HEK293T (cell line): ENCODE measurements at regions not wholly inside any gene's neighbourhood (a gene's known extent, or its start where the extent isn't known, plus 50 kb on each side); places are given as distances from the start of the nearest gene placed in this dataset.

Source experiments
- CTCF ChIA-PET: fragments of 350-600 bp; formaldehyde crosslinking; extraction: SDS; loops from one replicate; lab custom pipeline; 2021; ENCODE audit warnings: antibody characterized with exemption, inconsistent platforms; lab: Yijun Ruan, JAX
- POLR2A ChIA-PET: fragments of 350-600 bp; formaldehyde crosslinking; extraction: SDS; loops from one replicate; lab custom pipeline; 2020; ENCODE audit warnings: antibody characterized with exemption, inconsistent platforms; lab: Yijun Ruan, JAX
- DNase-seq: peaks from one replicate; pipeline ENCODE4 v3.0.0; 2012; ENCODE audit warnings: mixed read lengths; ENCODE audit errors: extremely low spot score
- ARNT ChIP-seq: fragments of 450-650 bp; IDR thresholded peaks from 2 replicates; pipeline ENCODE4 v1.6.1; 2017; ENCODE audit warnings: mild to moderate bottlenecking
- BHLHE40 ChIP-seq: fragments of 450-650 bp; IDR thresholded peaks from 2 replicates; pipeline ENCODE4 v1.6.1; 2016; ENCODE audit warnings: mild to moderate bottlenecking, moderate library complexity, borderline replicate concordance
- ELF4 ChIP-seq: fragments of 450-650 bp; IDR thresholded peaks from 2 replicates; pipeline ENCODE4 v1.6.1; 2017; ENCODE audit warnings: antibody characterized with exemption
- FOXA1 ChIP-seq: fragments of 450-650 bp; IDR thresholded peaks from 2 replicates; pipeline ENCODE4 v1.6.1; 2016; ENCODE audit warnings: mild to moderate bottlenecking
- FOXK2 ChIP-seq: fragments of 450-650 bp; IDR thresholded peaks from 2 replicates; pipeline ENCODE4 v1.6.1; 2016; ENCODE audit warnings: mild to moderate bottlenecking
- FOXM1 ChIP-seq: fragments of 450-650 bp; IDR thresholded peaks from 2 replicates; pipeline ENCODE4 v1.6.1; 2017; ENCODE audit warnings: mild to moderate bottlenecking, borderline replicate concordance
- HDGF ChIP-seq: fragments of 450-650 bp; IDR thresholded peaks from 2 replicates; pipeline ENCODE4 v1.6.1; 2017; ENCODE audit warnings: antibody characterized with exemption, borderline replicate concordance
- L3MBTL2 ChIP-seq: fragments of 450-650 bp; conservative IDR thresholded peaks from 2 replicates; pipeline ENCODE4 v1.6.1; 2016; ENCODE audit warnings: mild to moderate bottlenecking
- LEF1 ChIP-seq: fragments of 450-650 bp; IDR thresholded peaks from 2 replicates; pipeline ENCODE4 v1.6.1; 2017; ENCODE audit warnings: mild to moderate bottlenecking, borderline replicate concordance
- NFRKB ChIP-seq: fragments of 450-650 bp; IDR thresholded peaks from 2 replicates; pipeline ENCODE4 v1.6.1; 2016; ENCODE audit warnings: mild to moderate bottlenecking, moderate library complexity
- PKNOX1 ChIP-seq: fragments of 450-650 bp; IDR thresholded peaks from 2 replicates; pipeline ENCODE4 v1.6.1; 2016
- SP1 ChIP-seq: fragments of 450-650 bp; IDR thresholded peaks from 2 replicates; pipeline ENCODE4 v1.6.1; 2017
- SUZ12 ChIP-seq: fragments of 450-650 bp; IDR thresholded peaks from 2 replicates; pipeline ENCODE4 v1.6.1; 2016; ENCODE audit warnings: mild to moderate bottlenecking
- TARDBP ChIP-seq: fragments of 450-650 bp; IDR thresholded peaks from 2 replicates; pipeline ENCODE4 v1.6.1; 2016
- ZNF384 ChIP-seq: fragments of 450-650 bp; IDR thresholded peaks from 2 replicates; pipeline ENCODE4 v1.6.1; 2016

- ChIA-PET POLR2A (no interaction called here), CTCF (no interaction called here)
- TF ChIP-seq PKNOX1 (no peak), FOXM1 (no peak), SUZ12 (no peak), ARNT (no peak), ELF4 (no peak), BHLHE40 (no peak)
- DNase-seq: no peak
These were observed 118.8 kb downstream of the RWDD3 start for GRCh38 chr1:95352767-95353166.

GRCh38 chr1:95353194-95353593, 119.2 kb downstream of the RWDD3 start:
- TF ChIP-seq LEF1: no peak
- no peak for TF ChIP-seq NFRKB
- TF ChIP-seq FOXA1: no peak
- no peak for TF ChIP-seq ELF4
- no peak for TF ChIP-seq FOXK2
- TF ChIP-seq PKNOX1: no peak
- TF ChIP-seq ZNF384: no peak
- TF ChIP-seq SUZ12: no peak
- no peak for TF ChIP-seq L3MBTL2
- TF ChIP-seq HDGF: no peak
- TF ChIP-seq BHLHE40: no peak
- no peak for TF ChIP-seq SP1
- no peak for DNase-seq
- ChIA-PET CTCF (no interaction called here), POLR2A (no interaction called here)

- ChIA-PET CTCF (no interaction called here), POLR2A (no interaction called here)
- no peak for DNase-seq
- TF ChIP-seq L3MBTL2 (no peak), BHLHE40 (no peak), HDGF (no peak), ELF4 (no peak), FOXM1 (no peak), TARDBP (no peak)
These were observed 130.5 kb downstream of the RWDD3 start for GRCh38 chr1:95364546-95364945.

- no peak for DNase-seq
- TF ChIP-seq FOXM1: no peak
- TF ChIP-seq ZNF384: no peak
- no peak for TF ChIP-seq LEF1
- TF ChIP-seq HDGF: no peak
- no peak for TF ChIP-seq BHLHE40
- TF ChIP-seq PKNOX1: no peak
- TF ChIP-seq FOXA1: no peak
- CTCF ChIA-PET: no interaction called here
- POLR2A ChIA-PET: no interaction called here
These were observed 132.5 kb downstream of the RWDD3 start for GRCh38 chr1:95366498-95366897.

- POLR2A ChIA-PET: no interaction called here
- TF ChIP-seq ZNF384 (no peak), ELF4 (no peak), SP1 (no peak), FOXM1 (no peak), HDGF (no peak), NFRKB (no peak), ARNT (no peak)
- DNase-seq: no peak
- CTCF ChIA-PET: no interaction called here
These were observed 134.2 kb downstream of the RWDD3 start for GRCh38 chr1:95368178-95368577.

GRCh38 chr1:95369985-95370690, 136.1 kb downstream of the RWDD3 start:
- POLR2A ChIA-PET: no interaction called here
- no peak for DNase-seq
- TF ChIP-seq NFRKB: no peak
- TF ChIP-seq ZNF384: no peak
- TF ChIP-seq FOXM1: no peak
- no peak for TF ChIP-seq SUZ12
- TF ChIP-seq PKNOX1: no peak
- TF ChIP-seq FOXA1: no peak
- TF ChIP-seq HDGF: no peak
- no peak for TF ChIP-seq ELF4
- TF ChIP-seq SP1: no peak
- TF ChIP-seq LEF1: no peak
- no peak for TF ChIP-seq ARNT
- CTCF ChIA-PET: no interaction called here
